ENCODE measurements at regions not wholly inside any gene's neighbourhood (a gene's known extent, or its start where the extent isn't known, plus 50 kb on each side); places are given as distances from the start of the nearest gene placed in this dataset.

DNA sequence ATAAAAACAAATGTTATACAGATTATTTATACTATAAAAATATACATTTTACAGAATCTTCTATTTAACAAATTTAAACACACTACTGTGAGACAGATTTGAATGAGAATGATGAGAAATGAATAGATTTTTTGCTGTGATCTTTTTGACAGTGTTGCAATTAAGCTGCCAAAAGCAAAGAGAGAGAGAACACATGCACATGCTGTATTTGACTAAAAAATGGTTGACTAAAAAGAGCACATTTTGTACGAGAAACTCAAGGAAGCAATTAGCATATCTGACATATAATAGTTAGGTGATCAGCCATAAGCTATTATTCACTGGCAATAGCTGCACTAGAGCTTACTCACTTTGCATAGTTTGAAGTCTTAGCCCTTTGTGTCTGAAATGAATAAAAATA is 115.8 kb downstream of the SYT10 start:
- TF ChIP-seq, protein P1, sequence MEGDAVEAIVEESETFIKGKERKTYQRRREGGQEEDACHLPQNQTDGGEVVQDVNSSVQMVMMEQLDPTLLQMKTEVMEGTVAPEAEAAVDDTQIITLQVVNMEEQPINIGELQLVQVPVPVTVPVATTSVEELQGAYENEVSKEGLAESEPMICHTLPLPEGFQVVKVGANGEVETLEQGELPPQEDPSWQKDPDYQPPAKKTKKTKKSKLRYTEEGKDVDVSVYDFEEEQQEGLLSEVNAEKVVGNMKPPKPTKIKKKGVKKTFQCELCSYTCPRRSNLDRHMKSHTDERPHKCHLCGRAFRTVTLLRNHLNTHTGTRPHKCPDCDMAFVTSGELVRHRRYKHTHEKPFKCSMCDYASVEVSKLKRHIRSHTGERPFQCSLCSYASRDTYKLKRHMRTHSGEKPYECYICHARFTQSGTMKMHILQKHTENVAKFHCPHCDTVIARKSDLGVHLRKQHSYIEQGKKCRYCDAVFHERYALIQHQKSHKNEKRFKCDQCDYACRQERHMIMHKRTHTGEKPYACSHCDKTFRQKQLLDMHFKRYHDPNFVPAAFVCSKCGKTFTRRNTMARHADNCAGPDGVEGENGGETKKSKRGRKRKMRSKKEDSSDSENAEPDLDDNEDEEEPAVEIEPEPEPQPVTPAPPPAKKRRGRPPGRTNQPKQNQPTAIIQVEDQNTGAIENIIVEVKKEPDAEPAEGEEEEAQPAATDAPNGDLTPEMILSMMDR (IDR thresholded peaks at IDR 0.05; ENCODE audit: control extremely low read depth, extremely low read depth, low read depth, missing control alignments) = no peak
- no peak for DNase-seq (ENCODE audit: extremely low spot score)
- ChIA-PET POLR2A (no interaction called here), CTCF (interaction anchor here (0.7 to 1.3 kb wide), 2 partner anchors 10 to 28 kb away, joined by 3 to 4 read pairs; no protein-coding TSS in a partner anchor)

DNA sequence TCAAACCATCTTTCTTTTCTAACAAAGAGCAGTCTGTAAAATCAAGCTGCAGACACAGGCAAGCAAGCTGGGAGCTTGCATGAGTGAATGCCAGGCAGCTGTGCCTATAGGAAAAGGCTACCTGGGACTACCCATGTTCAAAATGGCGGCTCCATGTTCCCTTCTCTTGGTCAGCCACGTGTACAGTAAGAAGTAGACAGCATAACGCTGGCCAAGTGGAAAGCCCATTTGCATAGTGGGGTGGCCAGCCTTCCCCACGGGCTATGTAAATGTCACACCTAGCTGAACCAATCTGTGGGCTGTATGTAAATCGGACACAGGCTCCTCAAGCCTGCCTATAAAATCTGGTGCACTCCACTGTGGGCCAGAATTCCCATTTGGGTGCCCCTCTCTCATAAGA is 117.1 kb downstream of the SYT10 start:
- DNase-seq (ENCODE audit: extremely low spot score) = no peak
- ChIA-PET CTCF (interaction anchor here (0.9 kb wide), 1 partner anchor 9 kb away, joined by 3 read pairs; no protein-coding TSS in a partner anchor), POLR2A (no interaction called here)
- TF ChIP-seq, protein P1 (IDR thresholded peaks at IDR 0.05; ENCODE audit: control extremely low read depth, extremely low read depth, low read depth, missing control alignments) = no peak

DNA sequence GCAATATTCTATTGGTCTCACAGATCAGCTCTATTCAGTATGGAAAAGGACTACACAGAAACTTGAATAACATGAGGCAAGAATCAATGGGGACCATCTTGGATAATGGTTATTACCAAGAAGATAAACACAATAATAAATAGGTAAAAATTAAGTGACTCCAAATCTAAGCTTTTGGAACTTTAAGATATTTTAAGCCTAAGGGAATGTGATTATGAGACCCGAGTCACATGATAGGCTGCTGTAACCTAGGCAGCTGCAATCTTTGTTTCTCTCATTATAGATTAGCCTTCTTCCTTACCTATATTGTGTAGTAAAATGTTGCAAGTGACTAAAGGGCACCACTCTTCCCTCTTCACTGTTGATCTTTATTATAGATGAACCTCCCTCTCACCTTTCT is 121.9 kb downstream of the SYT10 start:
- no peak for DNase-seq (ENCODE audit: extremely low spot score)
- ChIA-PET CTCF (interaction anchor here (1.1 to 1.2 kb wide), 2 partner anchors 9 to 10 kb away, joined by 3 read pairs; no protein-coding TSS in a partner anchor), POLR2A (no interaction called here)
- TF ChIP-seq, protein P1 (IDR thresholded peaks at IDR 0.05; ENCODE audit: control extremely low read depth, extremely low read depth, low read depth, missing control alignments) = no peak

DNA sequence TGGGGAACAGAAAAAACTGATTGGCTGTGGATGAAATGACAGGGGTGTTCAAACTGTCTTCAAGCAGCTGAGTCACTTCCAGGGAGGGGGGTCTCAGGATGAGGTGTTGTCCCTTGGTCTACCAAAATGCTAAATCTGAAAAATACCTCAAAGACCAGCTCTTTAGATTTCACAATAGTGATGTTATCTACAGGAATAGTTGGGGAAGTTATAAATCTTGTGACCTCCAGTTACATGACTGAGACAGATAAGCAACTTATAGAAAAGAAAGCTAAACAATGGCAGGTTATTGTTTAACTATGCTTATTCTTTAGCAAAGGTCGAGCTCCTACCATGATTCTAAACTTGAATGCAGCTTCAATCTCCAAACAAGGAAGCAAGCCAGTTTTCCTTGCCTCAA is 125.4 kb downstream of the SYT10 start:
- POLR2A ChIA-PET = no interaction called here
- TF ChIP-seq, protein P1 (IDR thresholded peaks at IDR 0.05; ENCODE audit: control extremely low read depth, extremely low read depth, low read depth, missing control alignments) = no peak
- CTCF ChIA-PET = interaction anchor here (1.2 to 1.7 kb wide), 2 partner anchors 8 to 10 kb away, joined by 3 to 4 read pairs; no protein-coding TSS in a partner anchor
- no peak for DNase-seq (ENCODE audit: extremely low spot score)

DNA sequence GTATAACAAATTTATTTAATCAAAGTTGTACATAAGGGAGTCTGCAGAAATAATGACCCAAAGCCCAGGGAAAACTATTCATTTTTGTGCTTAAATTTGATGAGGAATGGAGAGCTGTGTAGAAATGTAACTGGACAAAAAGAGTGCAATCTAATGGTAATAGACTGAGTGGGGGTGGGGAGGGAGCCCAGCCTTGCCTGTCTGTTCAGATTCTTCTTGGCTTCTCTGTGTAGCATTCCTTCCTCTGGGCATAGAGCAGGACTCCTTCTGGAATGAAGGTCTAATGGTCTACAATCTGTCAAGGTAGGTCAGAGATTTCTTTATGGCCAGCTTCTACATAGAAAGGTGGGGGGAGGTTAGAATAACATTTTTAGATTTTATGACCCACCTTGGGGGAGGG is 126.1 kb downstream of the SYT10 start:
- CTCF ChIA-PET = interaction anchor here (1.2 to 1.7 kb wide), 2 partner anchors 9 to 11 kb away, joined by 3 to 4 read pairs; no protein-coding TSS in a partner anchor

DNA sequence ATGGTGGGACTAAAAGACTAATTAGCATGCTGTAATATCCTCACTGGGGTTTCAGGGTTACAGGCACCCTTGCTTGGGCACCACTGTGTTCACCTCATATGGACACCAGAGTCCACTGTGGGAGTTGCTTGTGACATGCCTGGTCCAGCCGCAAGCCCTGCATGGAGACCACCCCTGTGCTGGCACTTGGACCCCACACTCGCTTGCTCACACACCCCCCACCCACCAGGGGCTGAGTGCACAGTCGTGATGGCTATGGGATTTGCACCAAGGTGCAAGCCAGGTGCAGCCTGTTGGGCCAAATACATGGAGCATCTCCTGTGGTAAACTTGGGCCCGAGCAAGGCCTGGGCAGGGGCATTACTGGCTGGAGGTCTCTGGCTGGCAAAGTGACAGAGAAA is 129.1 kb downstream of the SYT10 start:
- CTCF ChIA-PET = no interaction called here
- POLR2A ChIA-PET = no interaction called here
- DNase-seq (ENCODE audit: extremely low spot score) = no peak
- TF ChIP-seq, protein P1 (IDR thresholded peaks at IDR 0.05; ENCODE audit: control extremely low read depth, extremely low read depth, low read depth, missing control alignments) = no peak

More for the DNA sequence above, 126.1 kb downstream of the SYT10 start:
- DNase-seq (ENCODE audit: extremely low spot score) = no peak
- POLR2A ChIA-PET = no interaction called here
- TF ChIP-seq, protein P1 (IDR thresholded peaks at IDR 0.05; ENCODE audit: control extremely low read depth, extremely low read depth, low read depth, missing control alignments) = no peak

Data from GM10248 (cell line).